ENCODE measurements at regions not wholly inside any gene's neighbourhood (a gene's known extent, or its start where the extent isn't known, plus 50 kb on each side); places are given as distances from the start of the nearest gene placed in this dataset.

DNA sequence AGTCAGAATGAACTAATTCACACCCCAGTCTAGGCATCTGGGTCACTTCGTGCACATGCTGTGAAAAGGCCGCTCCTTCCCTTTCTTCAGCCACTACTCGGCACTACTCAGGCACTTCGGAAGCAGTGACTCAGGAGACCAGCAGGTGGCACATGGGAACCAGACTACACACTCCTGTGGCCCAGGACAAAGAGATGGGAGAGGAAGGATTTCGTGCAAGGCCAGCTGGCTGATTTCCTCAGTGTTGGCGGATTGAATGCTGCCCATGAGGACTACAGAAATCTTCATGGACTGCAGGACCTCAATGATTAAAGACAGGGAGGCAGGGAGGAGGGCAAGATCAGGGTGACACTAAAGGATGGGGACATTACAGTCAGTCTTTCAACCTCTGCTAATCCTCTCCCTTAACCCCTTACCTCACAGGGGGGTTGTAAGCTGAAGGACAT, 117.8 kb upstream of the SPACA1 start:
- TF ChIP-seq, protein P1, sequence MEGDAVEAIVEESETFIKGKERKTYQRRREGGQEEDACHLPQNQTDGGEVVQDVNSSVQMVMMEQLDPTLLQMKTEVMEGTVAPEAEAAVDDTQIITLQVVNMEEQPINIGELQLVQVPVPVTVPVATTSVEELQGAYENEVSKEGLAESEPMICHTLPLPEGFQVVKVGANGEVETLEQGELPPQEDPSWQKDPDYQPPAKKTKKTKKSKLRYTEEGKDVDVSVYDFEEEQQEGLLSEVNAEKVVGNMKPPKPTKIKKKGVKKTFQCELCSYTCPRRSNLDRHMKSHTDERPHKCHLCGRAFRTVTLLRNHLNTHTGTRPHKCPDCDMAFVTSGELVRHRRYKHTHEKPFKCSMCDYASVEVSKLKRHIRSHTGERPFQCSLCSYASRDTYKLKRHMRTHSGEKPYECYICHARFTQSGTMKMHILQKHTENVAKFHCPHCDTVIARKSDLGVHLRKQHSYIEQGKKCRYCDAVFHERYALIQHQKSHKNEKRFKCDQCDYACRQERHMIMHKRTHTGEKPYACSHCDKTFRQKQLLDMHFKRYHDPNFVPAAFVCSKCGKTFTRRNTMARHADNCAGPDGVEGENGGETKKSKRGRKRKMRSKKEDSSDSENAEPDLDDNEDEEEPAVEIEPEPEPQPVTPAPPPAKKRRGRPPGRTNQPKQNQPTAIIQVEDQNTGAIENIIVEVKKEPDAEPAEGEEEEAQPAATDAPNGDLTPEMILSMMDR (IDR thresholded peaks at IDR 0.05; ENCODE audit: borderline replicate concordance, extremely low read depth, low read length, poor library complexity, severe bottlenecking) = peak; percentile 92
- TF ChIP-seq EZH2 (IDR thresholded peaks at IDR 0.05; ENCODE audit: borderline replicate concordance, low read depth, low read length, severe bottlenecking) = no peak

Measured in DND-41 (cell line).